ENCODE measurements at regions not wholly inside any gene's neighbourhood (a gene's known extent, or its start where the extent isn't known, plus 50 kb on each side); places are given as distances from the start of the nearest gene placed in this dataset.

- TF ChIP-seq GATA2 (IDR thresholded peaks at IDR 0.05; ENCODE audit: low read depth, low read length), result no peak
- TF ChIP-seq GATA3 (IDR thresholded peaks at IDR 0.05; ENCODE audit: low read depth, low read length), result no peak
These were observed 193.4 kb downstream of the CD83 start for GRCh38 chr6:14310960-14311359.
